ENCODE measurements at regions not wholly inside any gene's neighbourhood (a gene's known extent, or its start where the extent isn't known, plus 50 kb on each side); places are given as distances from the start of the nearest gene placed in this dataset.

GRCh38 chr1:234777856-234778220, 167.9 kb upstream of the IRF2BP2 start:
- no peaks in the 10 kb centered on the region for H3K9me3 Mint-ChIP-seq (ENCODE audit: unreplicated experiment)
- H3K4me3 Mint-ChIP-seq (ENCODE audit: unreplicated experiment) = no peak overlapping the region
- no peak for DNase-seq (ENCODE audit: extremely low spot score, unreplicated experiment)
- H3K27ac Mint-ChIP-seq (ENCODE audit: unreplicated experiment) = no peak overlapping the region
- H3K27me3 Mint-ChIP-seq (ENCODE audit: unreplicated experiment) = no peaks in the 10 kb centered on the region
- H3K4me1 Mint-ChIP-seq (ENCODE audit: unreplicated experiment) = peaks cover 1% of the 10 kb centered on the region
- TF ChIP-seq CTCF (IDR thresholded peaks at IDR 0.05) = no peak
- no peaks in the 10 kb centered on the region for H3K36me3 Mint-ChIP-seq (ENCODE audit: unreplicated experiment)

GRCh38 chr1:234776876-234777855, 167.2 kb upstream of the IRF2BP2 start:
- no peaks in the 10 kb centered on the region for H3K36me3 Mint-ChIP-seq (ENCODE audit: unreplicated experiment)
- no peak overlapping the region for H3K27ac Mint-ChIP-seq (ENCODE audit: unreplicated experiment)
- TF ChIP-seq CTCF (IDR thresholded peaks at IDR 0.05) = no peak
- no peaks in the 10 kb centered on the region for H3K9me3 Mint-ChIP-seq (ENCODE audit: unreplicated experiment)
- H3K27me3 Mint-ChIP-seq (ENCODE audit: unreplicated experiment) = no peaks in the 10 kb centered on the region
- no peak overlapping the region for H3K4me3 Mint-ChIP-seq (ENCODE audit: unreplicated experiment)
- H3K4me1 Mint-ChIP-seq (ENCODE audit: unreplicated experiment) = peaks cover 8% of the 10 kb centered on the region
- no peak for DNase-seq (ENCODE audit: extremely low spot score, unreplicated experiment)

- Mint-ChIP-seq H3K4me1 (ENCODE audit: unreplicated experiment) (peaks cover 16% of the 10 kb centered on the region), H3K36me3 (ENCODE audit: unreplicated experiment) (no peaks in the 10 kb centered on the region), H3K27ac (ENCODE audit: unreplicated experiment) (no peak overlapping the region), H3K4me3 (ENCODE audit: unreplicated experiment) (no peak overlapping the region), H3K27me3 (ENCODE audit: unreplicated experiment) (no peaks in the 10 kb centered on the region), H3K9me3 (ENCODE audit: unreplicated experiment) (no peaks in the 10 kb centered on the region)
- TF ChIP-seq CTCF (IDR thresholded peaks at IDR 0.05) = no peak
- DNase-seq (ENCODE audit: extremely low spot score, unreplicated experiment) = peak; percentile 88
These were observed 166.4 kb upstream of the IRF2BP2 start for GRCh38 chr1:234776256-234776875.

- no peak for TF ChIP-seq CTCF (IDR thresholded peaks at IDR 0.05)
- Mint-ChIP-seq H3K4me3 (ENCODE audit: unreplicated experiment) (no peak overlapping the region), H3K4me1 (ENCODE audit: unreplicated experiment) (peaks cover 23% of the 10 kb centered on the region), H3K36me3 (ENCODE audit: unreplicated experiment) (no peaks in the 10 kb centered on the region), H3K27me3 (ENCODE audit: unreplicated experiment) (no peaks in the 10 kb centered on the region), H3K9me3 (ENCODE audit: unreplicated experiment) (no peaks in the 10 kb centered on the region), H3K27ac (ENCODE audit: unreplicated experiment) (no peak overlapping the region)
- peak; percentile 67 for DNase-seq (ENCODE audit: extremely low spot score, unreplicated experiment)
These were observed 165.7 kb upstream of the IRF2BP2 start for GRCh38 chr1:234775477-234776246.

Data from osteocyte (in vitro differentiated cells).